Panc1 (cell line): ENCODE measurements at regions not wholly inside any gene's neighbourhood (a gene's known extent, or its start where the extent isn't known, plus 50 kb on each side); places are given as distances from the start of the nearest gene placed in this dataset.

ENCODE experiments used
- ATAC-seq: fragments of 200-7000 bp; cut with Tn5 transposase; 2 replicates; pipeline ENCODE4 v1.9.1; 2020; ENCODE audit warnings: mild to moderate bottlenecking, moderate library complexity
- BruUV-seq: library from RNA; stranded (reverse); fragments of 400-500 nt; replicated peaks from 2 replicates; lab custom pipeline; 2021; lab: Mats Ljungman, UMichigan
- CTCF ChIA-PET: fragments of 300-600 bp; sonication (Branson Sonifier 250); formaldehyde crosslinking; loops from one replicate; lab custom pipeline; 2022; ENCODE audit warnings: antibody characterized with exemption; lab: Charles Lee
- POLR2A ChIA-PET: fragments of 300-600 bp; sonication (Branson Sonifier 250); formaldehyde crosslinking; loops from one replicate; lab custom pipeline; 2022; ENCODE audit warnings: antibody characterized with exemption; lab: Charles Lee
- DNase-seq: peaks from one replicate; pipeline ENCODE4 v3.0.0-alpha.2; 2010; ENCODE audit warnings: low read depth, low spot score
- H3K27ac ChIP-seq: 2 replicates; pipeline ENCODE4 v1.5.1; 2011; ENCODE audit warnings: mild to moderate bottlenecking, low read length, inconsistent platforms
- H3K27me3 ChIP-seq: fragments of 200-500 bp; sonication (Bioruptor generic); 2 replicates; pipeline ENCODE4 v1.6.0; 2014; ENCODE audit warnings: low read length, inconsistent platforms; ENCODE audit not compliant: control insufficient read depth, insufficient read depth
- H3K36me3 ChIP-seq: fragments of 200-500 bp; sonication (Bioruptor generic); 2 replicates; pipeline ENCODE4 v1.5.1; 2014; ENCODE audit warnings: inconsistent platforms, mild to moderate bottlenecking, low read length, moderate library complexity; ENCODE audit not compliant: control insufficient read depth, insufficient read depth
- H3K4me1 ChIP-seq: 2 replicates; pipeline ENCODE4 v1.5.1; 2011; ENCODE audit warnings: inconsistent platforms, mild to moderate bottlenecking, low read length, moderate library complexity; ENCODE audit not compliant: control insufficient read depth, insufficient read depth
- H3K4me3 ChIP-seq, 2 experiments: 2 replicates each; pipeline ENCODE4 v1.5.1; 2011 to 2012; ENCODE audit warnings: low read depth in 2 of 2, low read length in 2 of 2, mild to moderate bottlenecking in 2 of 2, inconsistent platforms in 1 of 2, moderate library complexity in 1 of 2
- H3K9me3 ChIP-seq: fragments of 200-500 bp; sonication (Bioruptor generic); 2 replicates; pipeline ENCODE4 v1.5.1; 2014; ENCODE audit warnings: low read depth, mild to moderate bottlenecking, inconsistent platforms, low read length, moderate library complexity; ENCODE audit not compliant: control insufficient read depth, insufficient read depth
- POLR2AphosphoS5 ChIP-seq: IDR thresholded peaks from 2 replicates; pipeline ENCODE4 v1.6.1; 2012; ENCODE audit warnings: mild to moderate bottlenecking, low read depth, low read length, moderate library complexity
- SIN3A ChIP-seq: IDR thresholded peaks from 2 replicates; pipeline ENCODE4 v1.6.1; 2012; ENCODE audit warnings: low read depth, mild to moderate bottlenecking, low read length, moderate library complexity, borderline replicate concordance; ENCODE audit not compliant: insufficient read depth
- TCF7L2 ChIP-seq: IDR thresholded peaks from 2 replicates; pipeline ENCODE4 v1.6.1; 2011; ENCODE audit warnings: mild to moderate bottlenecking, low read depth, low read length, inconsistent platforms
- in situ Hi-C: cut with HindIII; loops from 2 replicates; pipeline ENCODE4 v1.10.0; 2016; ENCODE audit warnings: low sequenced_read_pairs, low pct_unique_long_range_greater_than_20kb
- intact Hi-C: fragments of 100-400 bp; cut with micrococcal nuclease; formaldehyde crosslinking; loops from one replicate; pipeline ENCODE4 v1.10.0; 2022; ENCODE audit not compliant: unreplicated experiment
- TF ChIP-seq, protein P1 (sequence below), 2 experiments: IDR thresholded peaks; 2 replicates each; pipeline ENCODE4 v1.6.1; 2011 to 2012; ENCODE audit warnings: low read depth in 2 of 2, control low read depth in 1 of 2, low read length in 1 of 2, mild to moderate bottlenecking in 1 of 2, moderate library complexity in 1 of 2; ENCODE audit not compliant: insufficient read depth in 1 of 2
- TF ChIP-seq, protein P2 (sequence below): fragments of 450-650 bp; IDR thresholded peaks from 2 replicates; pipeline ENCODE4 v1.5.1; 2017; ENCODE audit warnings: mild to moderate bottlenecking

GRCh38 chr3:180316321-180316720 lies 279.6 kb upstream of the PEX5L start:
- BruUV-seq, result no TSS peak
- CTCF ChIA-PET, result no interaction called here

DNA sequence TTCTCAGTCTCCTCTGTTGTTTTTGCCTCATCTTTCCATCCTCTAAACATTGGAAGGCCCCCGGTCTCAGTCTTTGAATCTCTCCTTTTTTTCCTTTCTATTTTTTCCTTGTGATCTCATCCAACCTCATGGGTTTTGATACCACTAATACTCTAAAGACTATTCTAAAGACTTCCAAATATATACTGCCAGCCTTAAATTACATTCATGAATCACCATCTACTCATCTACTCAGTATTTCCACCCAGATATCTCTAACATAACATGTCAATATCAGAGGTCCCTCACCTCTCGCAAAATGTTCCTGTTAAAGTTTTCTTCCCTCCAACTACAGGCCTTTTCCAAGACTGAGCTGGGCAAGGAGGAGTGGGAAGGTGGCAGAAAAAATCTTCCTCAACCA lies 282.5 kb upstream of the TTC14 start:
- DNase-seq (no peak), ATAC-seq (no peak)
- Histone ChIP-seq H3K4me1 (no peaks in the 10 kb centered on the region), H3K27me3 (no peaks in the 10 kb centered on the region), H3K4me3 (no peak overlapping the region), H3K36me3 (no peaks in the 10 kb centered on the region), H3K9me3 (0 out of 2 replicates have a peak, but pooled peaks cover 3% of the 10 kb centered on the region), H3K27ac (no peak overlapping the region)
- intact Hi-C loops, result no loop called here
- in situ Hi-C loops, result no loop called here
- CTCF ChIA-PET, result no interaction called here
- no peak for TF ChIP-seq POLR2AphosphoS5
- TF ChIP-seq SIN3A, result no peak
- TF ChIP-seq, protein P1, sequence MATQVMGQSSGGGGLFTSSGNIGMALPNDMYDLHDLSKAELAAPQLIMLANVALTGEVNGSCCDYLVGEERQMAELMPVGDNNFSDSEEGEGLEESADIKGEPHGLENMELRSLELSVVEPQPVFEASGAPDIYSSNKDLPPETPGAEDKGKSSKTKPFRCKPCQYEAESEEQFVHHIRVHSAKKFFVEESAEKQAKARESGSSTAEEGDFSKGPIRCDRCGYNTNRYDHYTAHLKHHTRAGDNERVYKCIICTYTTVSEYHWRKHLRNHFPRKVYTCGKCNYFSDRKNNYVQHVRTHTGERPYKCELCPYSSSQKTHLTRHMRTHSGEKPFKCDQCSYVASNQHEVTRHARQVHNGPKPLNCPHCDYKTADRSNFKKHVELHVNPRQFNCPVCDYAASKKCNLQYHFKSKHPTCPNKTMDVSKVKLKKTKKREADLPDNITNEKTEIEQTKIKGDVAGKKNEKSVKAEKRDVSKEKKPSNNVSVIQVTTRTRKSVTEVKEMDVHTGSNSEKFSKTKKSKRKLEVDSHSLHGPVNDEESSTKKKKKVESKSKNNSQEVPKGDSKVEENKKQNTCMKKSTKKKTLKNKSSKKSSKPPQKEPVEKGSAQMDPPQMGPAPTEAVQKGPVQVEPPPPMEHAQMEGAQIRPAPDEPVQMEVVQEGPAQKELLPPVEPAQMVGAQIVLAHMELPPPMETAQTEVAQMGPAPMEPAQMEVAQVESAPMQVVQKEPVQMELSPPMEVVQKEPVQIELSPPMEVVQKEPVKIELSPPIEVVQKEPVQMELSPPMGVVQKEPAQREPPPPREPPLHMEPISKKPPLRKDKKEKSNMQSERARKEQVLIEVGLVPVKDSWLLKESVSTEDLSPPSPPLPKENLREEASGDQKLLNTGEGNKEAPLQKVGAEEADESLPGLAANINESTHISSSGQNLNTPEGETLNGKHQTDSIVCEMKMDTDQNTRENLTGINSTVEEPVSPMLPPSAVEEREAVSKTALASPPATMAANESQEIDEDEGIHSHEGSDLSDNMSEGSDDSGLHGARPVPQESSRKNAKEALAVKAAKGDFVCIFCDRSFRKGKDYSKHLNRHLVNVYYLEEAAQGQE (IDR thresholded peaks at IDR 0.05; ENCODE audit: insufficient read depth in 1 of 2, low read depth in 2 of 2, low read length in 1 of 2), result no peak
- no peak for TF ChIP-seq TCF7L2
- TF ChIP-seq, protein P2, sequence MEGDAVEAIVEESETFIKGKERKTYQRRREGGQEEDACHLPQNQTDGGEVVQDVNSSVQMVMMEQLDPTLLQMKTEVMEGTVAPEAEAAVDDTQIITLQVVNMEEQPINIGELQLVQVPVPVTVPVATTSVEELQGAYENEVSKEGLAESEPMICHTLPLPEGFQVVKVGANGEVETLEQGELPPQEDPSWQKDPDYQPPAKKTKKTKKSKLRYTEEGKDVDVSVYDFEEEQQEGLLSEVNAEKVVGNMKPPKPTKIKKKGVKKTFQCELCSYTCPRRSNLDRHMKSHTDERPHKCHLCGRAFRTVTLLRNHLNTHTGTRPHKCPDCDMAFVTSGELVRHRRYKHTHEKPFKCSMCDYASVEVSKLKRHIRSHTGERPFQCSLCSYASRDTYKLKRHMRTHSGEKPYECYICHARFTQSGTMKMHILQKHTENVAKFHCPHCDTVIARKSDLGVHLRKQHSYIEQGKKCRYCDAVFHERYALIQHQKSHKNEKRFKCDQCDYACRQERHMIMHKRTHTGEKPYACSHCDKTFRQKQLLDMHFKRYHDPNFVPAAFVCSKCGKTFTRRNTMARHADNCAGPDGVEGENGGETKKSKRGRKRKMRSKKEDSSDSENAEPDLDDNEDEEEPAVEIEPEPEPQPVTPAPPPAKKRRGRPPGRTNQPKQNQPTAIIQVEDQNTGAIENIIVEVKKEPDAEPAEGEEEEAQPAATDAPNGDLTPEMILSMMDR, result no peak
- BruUV-seq, result no TSS peak
- POLR2A ChIA-PET, result no interaction called here

More at GRCh38 chr3:180316321-180316720, 279.6 kb upstream of the PEX5L start:
- Histone ChIP-seq H3K4me1 (no peaks in the 10 kb centered on the region), H3K4me3 (no peak overlapping the region), H3K36me3 (no peaks in the 10 kb centered on the region), H3K27me3 (no peaks in the 10 kb centered on the region), H3K27ac (no peak overlapping the region), H3K9me3 (0 out of 2 replicates have a peak, but pooled peaks cover 3% of the 10 kb centered on the region)
- DNase-seq (no peak), ATAC-seq (no peak)
- TF ChIP-seq TCF7L2 (no peak), SIN3A (no peak), POLR2AphosphoS5 (no peak)
- TF ChIP-seq, protein P2, result no peak
- TF ChIP-seq, protein P1 (IDR thresholded peaks at IDR 0.05; ENCODE audit: insufficient read depth in 1 of 2, low read depth in 2 of 2, low read length in 1 of 2), result no peak
- in situ Hi-C loops, result no loop called here
- POLR2A ChIA-PET, result no interaction called here
- intact Hi-C loops, result no loop called here
